ENCODE measurements at regions not wholly inside any gene's neighbourhood (a gene's known extent, or its start where the extent isn't known, plus 50 kb on each side); places are given as distances from the start of the nearest gene placed in this dataset.

GRCh38 chr20:12383821-12384220 is 466.1 kb downstream of the BTBD3 start:
- H3K4me3 ChIP-seq (ENCODE audit: low read depth, low read length) = no peak overlapping the region
- peak; percentile 7 for DNase-seq (ENCODE audit: low read depth, low spot score)
- in situ Hi-C loops (cut with HindIII; ENCODE audit: low sequenced_read_pairs) = no loop called here
- TF ChIP-seq CTCF (IDR thresholded peaks at IDR 0.05; ENCODE audit: low read depth, low read length) = no peak

DNA sequence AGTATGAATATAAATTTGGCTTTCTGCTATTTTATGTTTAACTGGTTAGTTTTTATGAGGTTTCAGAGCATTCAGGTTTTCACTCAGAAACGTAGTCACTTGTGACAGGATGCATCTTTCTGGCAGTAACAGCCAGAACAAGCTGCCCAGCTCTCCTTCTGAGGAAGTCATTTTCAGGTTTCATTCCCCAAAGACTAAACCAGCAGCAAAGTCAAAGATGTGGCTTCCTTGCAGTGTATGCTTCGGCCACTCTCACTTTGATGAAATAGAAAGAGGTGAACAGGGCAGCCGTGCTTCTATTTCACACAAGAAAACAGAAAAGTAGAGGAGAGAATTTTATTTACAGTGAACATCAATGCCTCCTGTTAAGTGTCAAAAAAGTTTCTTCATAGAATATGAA is 469.1 kb downstream of the BTBD3 start:
- in situ Hi-C loops (cut with HindIII; ENCODE audit: low sequenced_read_pairs) = no loop called here
- no peak for TF ChIP-seq CTCF (IDR thresholded peaks at IDR 0.05; ENCODE audit: low read depth, low read length)
- H3K4me3 ChIP-seq (ENCODE audit: low read depth, low read length) = no peak overlapping the region
- DNase-seq (ENCODE audit: low read depth, low spot score) = no peak

GRCh38 chr20:12391099-12391498 is 473.4 kb downstream of the BTBD3 start:
- DNase-seq (ENCODE audit: low read depth, low spot score) = no peak

DNA sequence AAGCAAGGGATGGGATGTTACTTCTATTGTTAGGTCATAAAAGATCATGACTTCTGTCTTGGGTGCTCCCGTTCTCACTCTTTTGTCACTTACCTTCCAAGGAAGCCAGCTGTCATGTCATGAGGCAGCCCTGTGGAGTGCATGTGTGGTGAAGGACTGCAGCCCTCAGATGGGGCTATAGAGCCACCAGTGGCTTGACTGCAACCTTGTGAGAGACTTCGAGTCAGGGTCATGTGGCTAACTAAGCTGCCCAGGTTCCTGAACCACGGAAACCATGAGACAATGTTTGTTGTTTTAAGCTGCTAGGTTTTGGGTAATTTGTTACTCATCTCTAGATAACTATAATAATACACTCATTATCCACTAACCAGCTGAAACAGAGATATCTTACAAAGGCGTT is 477.1 kb downstream of the BTBD3 start:
- no peak for TF ChIP-seq CTCF (IDR thresholded peaks at IDR 0.05; ENCODE audit: low read depth, low read length)
- DNase-seq (ENCODE audit: low read depth, low spot score) = no peak
- H3K4me3 ChIP-seq (ENCODE audit: low read depth, low read length) = no peak overlapping the region
- in situ Hi-C loops (cut with HindIII; ENCODE audit: low sequenced_read_pairs) = no loop called here

More at GRCh38 chr20:12391099-12391498, 473.4 kb downstream of the BTBD3 start:
- in situ Hi-C loops (cut with HindIII; ENCODE audit: low sequenced_read_pairs) = no loop called here
- H3K4me3 ChIP-seq (ENCODE audit: low read depth, low read length) = no peak overlapping the region
- no peak for TF ChIP-seq CTCF (IDR thresholded peaks at IDR 0.05; ENCODE audit: low read depth, low read length)

DNA sequence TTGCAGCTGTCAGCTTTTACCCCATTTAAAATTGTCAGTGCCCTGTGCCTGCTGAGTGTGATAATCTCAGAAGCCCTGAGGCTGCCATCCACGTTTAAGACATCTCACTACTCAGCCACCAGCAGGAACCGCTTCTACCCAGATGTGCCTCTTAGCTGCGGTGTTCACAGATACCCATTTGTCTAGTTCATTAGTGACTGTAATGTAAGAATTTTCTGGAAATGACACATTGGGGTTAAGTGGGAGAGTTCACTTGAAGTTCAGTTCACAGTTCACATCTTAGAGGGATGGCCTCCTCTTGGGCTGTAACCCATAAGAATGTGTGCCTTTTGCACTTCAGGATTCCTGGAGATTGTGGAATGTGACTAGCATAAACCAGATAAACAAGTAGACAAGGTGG is 477.7 kb downstream of the BTBD3 start:
- no peak for TF ChIP-seq CTCF (IDR thresholded peaks at IDR 0.05; ENCODE audit: low read depth, low read length)
- in situ Hi-C loops (cut with HindIII; ENCODE audit: low sequenced_read_pairs) = no loop called here
- no peak overlapping the region for H3K4me3 ChIP-seq (ENCODE audit: low read depth, low read length)
- no peak for DNase-seq (ENCODE audit: low read depth, low spot score)

DNA sequence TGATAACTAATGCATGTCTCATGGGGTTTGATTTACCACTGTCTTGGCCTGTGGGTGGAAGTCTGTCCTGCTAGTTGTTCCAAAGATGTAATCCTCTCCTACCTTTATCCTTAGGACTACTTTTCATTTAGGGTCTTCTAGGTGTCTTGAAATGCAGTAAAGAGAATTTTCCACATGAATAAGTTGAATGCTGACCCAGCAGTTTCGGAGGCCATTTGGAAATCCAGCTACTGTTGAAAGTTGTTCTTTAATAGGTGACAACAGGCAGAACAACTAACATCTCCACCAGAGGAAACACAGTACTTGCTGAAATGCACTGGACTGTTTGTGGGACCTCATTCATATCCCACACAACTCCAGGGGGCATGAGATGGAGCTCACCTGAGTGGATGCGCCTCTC is 478.1 kb downstream of the BTBD3 start:
- H3K4me3 ChIP-seq (ENCODE audit: low read depth, low read length) = no peak overlapping the region
- in situ Hi-C loops (cut with HindIII; ENCODE audit: low sequenced_read_pairs) = no loop called here
- no peak for TF ChIP-seq CTCF (IDR thresholded peaks at IDR 0.05; ENCODE audit: low read depth, low read length)
- no peak for DNase-seq (ENCODE audit: low read depth, low spot score)
